Muscle layer of duodenum (tissue), 2 donors: ENCODE measurements at regions not wholly inside any gene's neighbourhood (a gene's known extent, or its start where the extent isn't known, plus 50 kb on each side); places are given as distances from the start of the nearest gene placed in this dataset.

Source experiments
- H3K27ac ChIP-seq: one replicate; pipeline ENCODE4 v1.7.0; 2013; ENCODE audit warnings: mild to moderate bottlenecking, low read length
- H3K27me3 ChIP-seq: one replicate; pipeline ENCODE4 v1.7.0; 2013; ENCODE audit warnings: low read depth, mild to moderate bottlenecking, control low read depth, low read length
- H3K36me3 ChIP-seq, 2 donors: one replicate each; pipeline ENCODE4 v1.7.0; 2013; ENCODE audit warnings: low read length in 2 of 2, control low read depth in 1 of 2, mild to moderate bottlenecking in 1 of 2; ENCODE audit not compliant: insufficient read depth in 2 of 2, control insufficient read depth in 1 of 2
- H3K4me1 ChIP-seq, 2 donors: one replicate each; pipeline ENCODE4 v1.7.0; 2013; ENCODE audit warnings: low read length in 2 of 2, mild to moderate bottlenecking in 2 of 2, control low read depth in 1 of 2, moderate library complexity in 1 of 2; ENCODE audit not compliant: insufficient read depth in 2 of 2, control insufficient read depth in 1 of 2
- H3K4me3 ChIP-seq, 2 donors: one replicate each; pipeline ENCODE4 v1.7.0; 2013; ENCODE audit warnings: low read length in 2 of 2, low read depth in 1 of 2, mild to moderate bottlenecking in 1 of 2
- H3K9me3 ChIP-seq, 2 donors: one replicate each; pipeline ENCODE4 v1.7.0; 2013; ENCODE audit warnings: low read length in 2 of 2, control low read depth in 1 of 2, mild to moderate bottlenecking in 1 of 2; ENCODE audit not compliant: control insufficient read depth in 1 of 2
- donor health status: healthy.

GRCh38 chr11:31926106-31926505, 115.0 kb upstream of the PAX6 start:
- H3K4me3 ChIP-seq: no peak overlapping the region
- H3K27me3 ChIP-seq: no peaks in the 10 kb centered on the region
- H3K27ac ChIP-seq: no peak overlapping the region
- no peaks in the 10 kb centered on the region for H3K4me1 ChIP-seq
- H3K36me3 ChIP-seq: no peaks in the 10 kb centered on the region
- H3K9me3 ChIP-seq: no peaks in the 10 kb centered on the region

- Histone ChIP-seq H3K36me3 (no peaks in the 10 kb centered on the region), H3K27ac (no peak overlapping the region), H3K4me1 (no peaks in the 10 kb centered on the region), H3K4me3 (no peak overlapping the region), H3K27me3 (no peaks in the 10 kb centered on the region), H3K9me3 (no peaks in the 10 kb centered on the region)
These were observed 111.3 kb upstream of the PAX6 start for GRCh38 chr11:31922450-31922849.

- no peaks in the 10 kb centered on the region for H3K4me1 ChIP-seq
- H3K27me3 ChIP-seq: no peaks in the 10 kb centered on the region
- H3K9me3 ChIP-seq: no peaks in the 10 kb centered on the region
- no peak overlapping the region for H3K27ac ChIP-seq
- H3K4me3 ChIP-seq: no peak overlapping the region
- no peaks in the 10 kb centered on the region for H3K36me3 ChIP-seq
These were observed 110.0 kb upstream of the PAX6 start for GRCh38 chr11:31921081-31921480.

- no peaks in the 10 kb centered on the region for H3K27me3 ChIP-seq
- H3K4me3 ChIP-seq: no peak overlapping the region
- no peaks in the 10 kb centered on the region for H3K36me3 ChIP-seq
- no peaks in the 10 kb centered on the region for H3K4me1 ChIP-seq
- no peak overlapping the region for H3K27ac ChIP-seq
- H3K9me3 ChIP-seq: no peaks in the 10 kb centered on the region
These were observed 108.1 kb upstream of the PAX6 start for GRCh38 chr11:31919175-31919574.

- Histone ChIP-seq H3K36me3 (no peaks in the 10 kb centered on the region), H3K4me1 (no peaks in the 10 kb centered on the region), H3K27ac (no peak overlapping the region), H3K4me3 (no peak overlapping the region), H3K9me3 (peaks cover 0 to 3% of the 10 kb centered on the region in 2 donors), H3K27me3 (no peaks in the 10 kb centered on the region)
These were observed 104.7 kb upstream of the PAX6 start for GRCh38 chr11:31915867-31916266.

GRCh38 chr11:31913985-31914384, 102.9 kb upstream of the PAX6 start:
- no peaks in the 10 kb centered on the region for H3K4me1 ChIP-seq
- H3K36me3 ChIP-seq: no peaks in the 10 kb centered on the region
- H3K4me3 ChIP-seq: no peak overlapping the region
- no peaks in the 10 kb centered on the region for H3K27me3 ChIP-seq
- no peak overlapping the region for H3K27ac ChIP-seq
- peaks cover 0 to 3% of the 10 kb centered on the region in 2 donors for H3K9me3 ChIP-seq

- no peak overlapping the region for H3K4me3 ChIP-seq
- no peaks in the 10 kb centered on the region for H3K27me3 ChIP-seq
- no peak overlapping the region for H3K27ac ChIP-seq
- H3K9me3 ChIP-seq: peaks cover 0 to 3% of the 10 kb centered on the region in 2 donors
- H3K36me3 ChIP-seq: no peaks in the 10 kb centered on the region
- H3K4me1 ChIP-seq: no peaks in the 10 kb centered on the region
These were observed 101.7 kb upstream of the PAX6 start for GRCh38 chr11:31912808-31913207.

GRCh38 chr11:31910950-31911576, 99.9 kb upstream of the PAX6 start:
- H3K27me3 ChIP-seq: no peaks in the 10 kb centered on the region
- no peaks in the 10 kb centered on the region for H3K36me3 ChIP-seq
- no peak overlapping the region for H3K27ac ChIP-seq
- peaks cover 0 to 6% of the 10 kb centered on the region in 2 donors for H3K9me3 ChIP-seq
- no peak overlapping the region for H3K4me3 ChIP-seq
- no peaks in the 10 kb centered on the region for H3K4me1 ChIP-seq

- H3K9me3 ChIP-seq: peaks cover 0 to 2% of the 10 kb centered on the region in 2 donors
These were observed 92.3 kb upstream of the PAX6 start for GRCh38 chr11:31903225-31904074.

GRCh38 chr11:31902706-31903105, 91.6 kb upstream of the PAX6 start:
- Histone ChIP-seq H3K36me3 (no peaks in the 10 kb centered on the region), H3K27ac (no peak overlapping the region), H3K4me1 (no peaks in the 10 kb centered on the region), H3K4me3 (no peak overlapping the region), H3K27me3 (no peaks in the 10 kb centered on the region), H3K9me3 (peaks cover 0 to 2% of the 10 kb centered on the region in 2 donors)

More at GRCh38 chr11:31903225-31904074, 92.3 kb upstream of the PAX6 start:
- H3K36me3 ChIP-seq: no peaks in the 10 kb centered on the region
- H3K27ac ChIP-seq: no peak overlapping the region
- H3K4me1 ChIP-seq: no peaks in the 10 kb centered on the region
- no peak overlapping the region for H3K4me3 ChIP-seq
- no peaks in the 10 kb centered on the region for H3K27me3 ChIP-seq

- no peaks in the 10 kb centered on the region for H3K9me3 ChIP-seq
- no peaks in the 10 kb centered on the region for H3K4me1 ChIP-seq
- H3K36me3 ChIP-seq: no peaks in the 10 kb centered on the region
- H3K4me3 ChIP-seq: no peak overlapping the region
- H3K27ac ChIP-seq: no peak overlapping the region
- H3K27me3 ChIP-seq: no peaks in the 10 kb centered on the region
These were observed 84.8 kb upstream of the PAX6 start for GRCh38 chr11:31895926-31896325.
